DND-41 (cell line): ENCODE measurements at regions not wholly inside any gene's neighbourhood (a gene's known extent, or its start where the extent isn't known, plus 50 kb on each side); places are given as distances from the start of the nearest gene placed in this dataset.

Source experiments
- ATAC-seq: fragments of 200-7000 bp; cut with Tn5 transposase; 3 replicates; pipeline ENCODE4 v1.9.1; 2021; ENCODE audit warnings: low read depth; ENCODE audit not compliant: insufficient read depth
- DNase-seq: peaks from one replicate; pipeline ENCODE4 v3.0.0-alpha.2; 2020
- H2AFZ ChIP-seq: 2 replicates; pipeline ENCODE4 v1.6.0; 2012; ENCODE audit warnings: low read depth, low read length
- H3K27ac ChIP-seq: 2 replicates; pipeline ENCODE4 v1.5.1; 2012; ENCODE audit warnings: low read length, inconsistent platforms
- H3K27me3 ChIP-seq: fragments of 200-600 bp; sonication (generic); 2 replicates; pipeline ENCODE4 v1.6.0; 2012; ENCODE audit warnings: low read length, mild to moderate bottlenecking, inconsistent platforms; ENCODE audit not compliant: insufficient read depth, poor library complexity
- H3K36me3 ChIP-seq: 2 replicates; pipeline ENCODE4 v1.5.1; 2012; ENCODE audit warnings: low read length, inconsistent platforms; ENCODE audit not compliant: insufficient read depth
- H3K4me1 ChIP-seq: 2 replicates; pipeline ENCODE4 v1.5.1; 2012; ENCODE audit warnings: mild to moderate bottlenecking, low read length; ENCODE audit not compliant: insufficient read depth
- H3K4me2 ChIP-seq: 2 replicates; pipeline ENCODE4 v1.6.0; 2012; ENCODE audit warnings: mild to moderate bottlenecking, moderate library complexity, low read length, inconsistent platforms; ENCODE audit not compliant: insufficient read depth
- H3K4me3 ChIP-seq, 2 experiments: fragments of 200-600 bp in 1 of 2; shearing (Covaris generic) in 1 of 2; 2 replicates each; pipeline ENCODE4 v1.5.1; 2012 to 2016; ENCODE audit warnings: inconsistent platforms in 2 of 2, low read length in 2 of 2, mild to moderate bottlenecking in 2 of 2, low read depth in 1 of 2, moderate library complexity in 1 of 2
- H3K79me2 ChIP-seq: 2 replicates; pipeline ENCODE4 v1.6.0; 2012; ENCODE audit warnings: low read length, inconsistent platforms; ENCODE audit not compliant: insufficient read depth
- H3K9ac ChIP-seq: 2 replicates; pipeline ENCODE4 v1.6.0; 2012; ENCODE audit warnings: low read depth, mild to moderate bottlenecking, inconsistent platforms, low read length, moderate library complexity
- H3K9me3 ChIP-seq: 2 replicates; pipeline ENCODE4 v1.5.1; 2012; ENCODE audit warnings: low read length, moderate library complexity, mild to moderate bottlenecking, inconsistent platforms; ENCODE audit not compliant: insufficient read depth, severe bottlenecking
- H4K20me1 ChIP-seq: 2 replicates; pipeline ENCODE4 v1.6.0; 2012; ENCODE audit warnings: low read length; ENCODE audit not compliant: insufficient read depth
- CTCF ChIP-seq: IDR thresholded peaks from 2 replicates; pipeline ENCODE4 v1.5.1; 2012; ENCODE audit warnings: borderline replicate concordance, low read length, moderate library complexity, mild to moderate bottlenecking; ENCODE audit not compliant: poor library complexity, severe bottlenecking; ENCODE audit errors: extremely low read depth
- EZH2 ChIP-seq: IDR thresholded peaks from 3 replicates; pipeline ENCODE4 v1.6.1; 2012; ENCODE audit warnings: borderline replicate concordance, low read depth, mild to moderate bottlenecking, moderate library complexity, low read length, inconsistent platforms; ENCODE audit not compliant: severe bottlenecking

DNA sequence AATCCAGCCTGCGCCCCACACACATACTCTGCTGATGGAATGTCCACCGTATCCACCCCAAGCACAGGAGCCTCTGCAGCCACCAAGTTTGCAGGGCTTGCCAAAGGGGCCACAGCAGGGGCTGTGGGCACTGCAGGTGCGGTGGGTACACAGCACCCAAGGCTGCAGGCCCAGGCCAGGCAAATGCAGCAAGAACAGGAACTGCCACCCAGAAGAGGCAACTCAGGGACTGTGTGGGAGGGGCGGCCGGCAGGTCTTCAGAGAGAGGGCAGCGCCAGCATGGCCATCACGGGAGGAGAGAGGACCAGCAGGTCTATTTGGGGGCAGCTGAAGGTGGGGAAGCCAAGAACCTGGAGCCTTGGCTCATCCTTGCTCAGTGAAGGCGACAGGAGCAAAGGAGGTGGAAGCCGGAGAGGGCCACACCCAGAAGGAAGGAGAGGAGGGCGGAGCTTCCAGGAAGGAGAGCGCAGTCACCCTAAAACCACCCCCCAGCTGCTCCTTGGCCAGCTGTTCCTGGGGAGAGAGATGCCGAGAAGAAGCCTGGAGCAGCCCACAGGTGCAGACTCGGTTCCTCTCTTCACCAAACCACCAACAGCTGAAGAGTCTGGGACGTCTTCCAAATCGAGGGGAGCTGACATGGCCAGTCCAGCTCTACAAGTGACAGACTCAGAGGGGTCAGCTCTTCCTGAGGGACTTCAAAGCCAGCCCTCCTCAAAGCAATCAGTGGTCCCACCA, 265.1 kb upstream of the CDYL start:
- no peaks in the 10 kb centered on the region for H4K20me1 ChIP-seq
- H3K27me3 ChIP-seq, result no peaks in the 10 kb centered on the region
- no peak overlapping the region for H3K4me3 ChIP-seq
- H3K9ac ChIP-seq, result no peak overlapping the region
- ATAC-seq (no peak), DNase-seq (no peak)
- no peak overlapping the region for H2AFZ ChIP-seq
- no peaks in the 10 kb centered on the region for H3K4me1 ChIP-seq
- no peak overlapping the region for H3K4me2 ChIP-seq
- H3K79me2 ChIP-seq, result no peaks in the 10 kb centered on the region
- no peaks in the 10 kb centered on the region for H3K36me3 ChIP-seq
- no peaks in the 10 kb centered on the region for H3K9me3 ChIP-seq
- H3K27ac ChIP-seq, result no peak overlapping the region
- TF ChIP-seq CTCF (no peak), EZH2 (no peak)

DNA sequence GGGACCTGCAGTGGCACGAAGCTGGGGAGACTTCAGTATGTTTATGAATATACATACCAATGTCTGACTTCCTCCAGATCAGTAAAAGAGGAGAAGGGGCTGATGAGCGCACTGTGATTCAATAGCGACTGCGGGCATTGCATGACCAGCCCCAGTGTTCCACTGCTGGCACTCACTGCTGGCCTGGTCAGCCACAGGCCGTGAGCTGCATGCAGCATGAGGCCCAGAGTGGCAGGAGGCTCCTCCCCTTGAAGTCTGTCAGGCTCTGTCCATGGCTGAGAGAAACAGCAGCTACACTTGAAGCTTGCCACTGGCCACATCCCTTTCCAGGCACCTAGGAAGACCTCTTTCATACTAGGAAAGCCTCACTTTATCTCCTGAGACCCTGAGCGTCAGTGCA, 265.9 kb upstream of the CDYL start:
- H3K27me3 ChIP-seq, result no peaks in the 10 kb centered on the region
- H3K36me3 ChIP-seq, result no peaks in the 10 kb centered on the region
- no peaks in the 10 kb centered on the region for H3K4me1 ChIP-seq
- no peak overlapping the region for H3K4me3 ChIP-seq
- H3K9me3 ChIP-seq, result no peaks in the 10 kb centered on the region
- H3K27ac ChIP-seq, result no peak overlapping the region
- no peak for ATAC-seq
- no peak for DNase-seq
- H4K20me1 ChIP-seq, result no peaks in the 10 kb centered on the region
- TF ChIP-seq EZH2 (no peak), CTCF (no peak)
- no peak overlapping the region for H3K4me2 ChIP-seq
- H3K79me2 ChIP-seq, result no peaks in the 10 kb centered on the region
- H3K9ac ChIP-seq, result no peak overlapping the region
- H2AFZ ChIP-seq, result no peak overlapping the region

- ATAC-seq, result no peak
- TF ChIP-seq EZH2 (no peak), CTCF (no peak)
- no peak for DNase-seq
These were observed 266.7 kb upstream of the CDYL start for GRCh38 chr6:4509506-4509905.

GRCh38 chr6:4506792-4507191, 269.4 kb upstream of the CDYL start:
- no peaks in the 10 kb centered on the region for H4K20me1 ChIP-seq
- H3K27me3 ChIP-seq, result no peaks in the 10 kb centered on the region
- H3K9ac ChIP-seq, result no peak overlapping the region
- ATAC-seq (no peak), DNase-seq (no peak)
- H3K4me3 ChIP-seq, result no peak overlapping the region
- no peaks in the 10 kb centered on the region for H3K36me3 ChIP-seq
- no peaks in the 10 kb centered on the region for H3K79me2 ChIP-seq
- no peak overlapping the region for H2AFZ ChIP-seq
- TF ChIP-seq EZH2 (no peak), CTCF (no peak)
- H3K27ac ChIP-seq, result no peak overlapping the region
- no peaks in the 10 kb centered on the region for H3K9me3 ChIP-seq
- H3K4me2 ChIP-seq, result no peak overlapping the region
- no peaks in the 10 kb centered on the region for H3K4me1 ChIP-seq

More at GRCh38 chr6:4509506-4509905, 266.7 kb upstream of the CDYL start:
- no peaks in the 10 kb centered on the region for H3K9me3 ChIP-seq
- no peaks in the 10 kb centered on the region for H3K27me3 ChIP-seq
- H3K79me2 ChIP-seq, result no peaks in the 10 kb centered on the region
- H3K4me1 ChIP-seq, result no peaks in the 10 kb centered on the region
- H2AFZ ChIP-seq, result no peak overlapping the region
- H4K20me1 ChIP-seq, result no peaks in the 10 kb centered on the region
- no peak overlapping the region for H3K4me2 ChIP-seq
- H3K4me3 ChIP-seq, result no peak overlapping the region
- H3K36me3 ChIP-seq, result no peaks in the 10 kb centered on the region
- H3K27ac ChIP-seq, result no peak overlapping the region
- no peak overlapping the region for H3K9ac ChIP-seq
